ENCODE measurements at regions not wholly inside any gene's neighbourhood (a gene's known extent, or its start where the extent isn't known, plus 50 kb on each side); places are given as distances from the start of the nearest gene placed in this dataset.
A peak's percentile ranks its signal among the peaks of the same experiment; 100 is the strongest.

DNA sequence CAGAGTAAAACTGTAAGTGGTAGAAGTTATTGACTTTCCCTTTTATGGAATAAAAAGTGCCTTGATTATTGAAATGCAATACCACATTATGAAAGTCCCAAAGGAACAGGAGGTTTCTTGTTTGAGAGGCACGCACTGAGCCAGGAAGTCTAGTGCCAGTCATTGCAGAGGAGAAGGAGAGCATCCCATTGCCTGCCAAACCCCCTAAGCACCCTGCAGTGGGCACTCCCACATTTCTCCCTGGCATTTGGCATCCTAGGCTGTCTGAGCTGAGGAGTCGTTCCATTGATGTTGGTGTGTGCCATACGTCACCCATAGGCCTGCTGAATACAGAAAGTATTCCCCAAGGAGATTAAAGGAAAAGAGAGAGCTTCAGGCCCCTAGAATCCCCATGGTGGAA is 85.7 kb upstream of the MBNL2 start:
- Histone ChIP-seq H4K20me1 (ENCODE audit: insufficient read depth) (no peaks in the 10 kb centered on the region), H3K9ac (ENCODE audit: low read length) (no peak overlapping the region), H3K36me3 (ENCODE audit: control insufficient read depth in 1 of 2, insufficient read depth in 2 of 2, low read length in 2 of 2) (no peaks in the 10 kb centered on the region), H3K9me2 (ENCODE audit: insufficient read depth) (no peaks in the 10 kb centered on the region), H3K4me2 (ENCODE audit: low read length) (no peak overlapping the region), H3K4me3 (replicated peaks in 1 of 2; ENCODE audit: low read depth in 1 of 2, low read length in 2 of 2) (no peak overlapping the region), H3K4me1 (ENCODE audit: control insufficient read depth in 1 of 2, insufficient read depth in 2 of 2, low read length in 2 of 2) (peaks cover 17 to 37% of the 10 kb centered on the region in 2 experiments), H3K9me3 (ENCODE audit: control insufficient read depth in 1 of 2, insufficient read depth in 1 of 2, low read depth in 1 of 2, low read length in 2 of 2) (no peaks in the 10 kb centered on the region), H3K27ac (ENCODE audit: low read depth, low read length) (no peak overlapping the region), H3K27me3 (ENCODE audit: insufficient read depth, low read length) (no peaks in the 10 kb centered on the region), H3K79me2 (ENCODE audit: insufficient read depth, low read length) (no peaks in the 10 kb centered on the region), H2AFZ (ENCODE audit: low read depth, low read length, poor library complexity, severe bottlenecking) (no peak overlapping the region)
- intact Hi-C loops (cut with micrococcal nuclease) = no loop called here
- TF ChIP-seq RAD21 (IDR thresholded peaks at IDR 0.05; ENCODE audit: low read depth) (no peak), YY1 (IDR thresholded peaks at IDR 0.05; ENCODE audit: extremely low read depth, insufficient replicate concordance, low read depth, low read length) (no peak), EGR1 (IDR thresholded peaks at IDR 0.05; ENCODE audit: low read depth) (no peak), EZH2phosphoT487 (IDR thresholded peaks at IDR 0.05; ENCODE audit: borderline replicate concordance) (no peak), SP1 (IDR thresholded peaks at IDR 0.05; ENCODE audit: low read depth) (no peak), ZFX (IDR thresholded peaks at IDR 0.05) (no peak), JUND (IDR thresholded peaks at IDR 0.05) (no peak), ELF1 (IDR thresholded peaks at IDR 0.05; ENCODE audit: borderline replicate concordance, low read depth) (no peak)
- ATAC-seq (no peak), DNase-seq (ENCODE audit: low read depth, low spot score) (no peak)
- ChIA-PET POLR2A (no interaction called here), RAD21 (ENCODE audit: low non-redundant PET in 1 of 2, low total read pairs in 2 of 2, uncharacterized antibody in 2 of 2, unreplicated experiment in 2 of 2) (no interaction called here), CTCF (no interaction called here)
- BruUV-seq (replicated peaks) = no TSS peak

DNA sequence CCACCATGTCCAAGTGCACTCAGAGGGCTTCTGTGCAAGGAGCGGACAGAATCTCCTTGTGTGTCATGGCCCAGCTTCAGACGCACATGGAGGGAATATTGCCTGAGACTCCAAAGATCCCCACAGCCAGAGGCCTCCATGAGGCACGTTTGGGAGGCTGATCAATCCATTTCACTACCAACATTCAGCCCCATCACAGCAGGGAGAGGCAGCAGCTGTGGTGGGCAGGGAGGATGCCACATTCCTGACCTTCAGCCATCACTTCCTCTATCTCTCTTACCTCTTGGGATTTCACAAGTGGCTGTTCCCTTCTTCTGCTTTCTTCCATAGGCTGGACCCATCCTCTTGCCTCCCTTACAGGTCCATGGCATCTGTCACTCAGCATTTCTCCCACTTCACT is 82.4 kb upstream of the MBNL2 start:
- Histone ChIP-seq H3K4me1 (ENCODE audit: control insufficient read depth in 1 of 2, insufficient read depth in 2 of 2, low read length in 2 of 2) (peaks cover 22 to 45% of the 10 kb centered on the region in 2 experiments), H4K20me1 (ENCODE audit: insufficient read depth) (no peaks in the 10 kb centered on the region), H3K4me3 (replicated peaks in 1 of 2; ENCODE audit: low read depth in 1 of 2, low read length in 2 of 2) (no peak overlapping the region), H3K36me3 (ENCODE audit: control insufficient read depth in 1 of 2, insufficient read depth in 2 of 2, low read length in 2 of 2) (no peaks in the 10 kb centered on the region), H3K9ac (ENCODE audit: low read length) (no peak overlapping the region), H3K9me2 (ENCODE audit: insufficient read depth) (no peaks in the 10 kb centered on the region), H3K27me3 (ENCODE audit: insufficient read depth, low read length) (no peaks in the 10 kb centered on the region), H3K27ac (ENCODE audit: low read depth, low read length) (no peak overlapping the region), H3K9me3 (ENCODE audit: control insufficient read depth in 1 of 2, insufficient read depth in 1 of 2, low read depth in 1 of 2, low read length in 2 of 2) (no peaks in the 10 kb centered on the region), H3K79me2 (ENCODE audit: insufficient read depth, low read length) (peaks cover 7% of the 10 kb centered on the region), H3K4me2 (ENCODE audit: low read length) (peak overlapping the region; percentile 78; the same call in 1 of the 2 replicates), H2AFZ (ENCODE audit: low read depth, low read length, poor library complexity, severe bottlenecking) (no peak overlapping the region)
- POLR2A ChIA-PET = no interaction called here
- RAD21 ChIA-PET (ENCODE audit: low non-redundant PET in 1 of 2, low total read pairs in 2 of 2, uncharacterized antibody in 2 of 2, unreplicated experiment in 2 of 2) = no interaction called here
- TF ChIP-seq EGR1 (IDR thresholded peaks at IDR 0.05; ENCODE audit: low read depth) (no peak), POLR2AphosphoS5 (IDR thresholded peaks at IDR 0.05; ENCODE audit: low read depth, low read length) (no peak), REST (IDR thresholded peaks at IDR 0.05; ENCODE audit: low read depth) (no peak), SIN3A (IDR thresholded peaks at IDR 0.05; ENCODE audit: low read depth) (no peak), ELF1 (IDR thresholded peaks at IDR 0.05; ENCODE audit: borderline replicate concordance, low read depth) (no peak), ZFX (IDR thresholded peaks at IDR 0.05) (no peak), FOSL1 (IDR thresholded peaks at IDR 0.05; ENCODE audit: low read depth) (no peak), RAD21 (IDR thresholded peaks at IDR 0.05; ENCODE audit: low read depth) (no peak), MAX (IDR thresholded peaks at IDR 0.05) (no peak), EZH2 (IDR thresholded peaks at IDR 0.05) (no peak), JUND (IDR thresholded peaks at IDR 0.05) (no peak), ATF3 (IDR thresholded peaks at IDR 0.05) (no peak)
- intact Hi-C loops (cut with micrococcal nuclease) = loop anchor here (5.0 kb wide), 1 partner anchor 118 kb away; no protein-coding TSS in a partner anchor
- CTCF ChIA-PET = no interaction called here
- no peak for DNase-seq (ENCODE audit: low read depth, low spot score)
- no peak for ATAC-seq
- no TSS peak for BruUV-seq (replicated peaks)
